ENCODE measurements at regions not wholly inside any gene's neighbourhood (a gene's known extent, or its start where the extent isn't known, plus 50 kb on each side); places are given as distances from the start of the nearest gene placed in this dataset.

DNA sequence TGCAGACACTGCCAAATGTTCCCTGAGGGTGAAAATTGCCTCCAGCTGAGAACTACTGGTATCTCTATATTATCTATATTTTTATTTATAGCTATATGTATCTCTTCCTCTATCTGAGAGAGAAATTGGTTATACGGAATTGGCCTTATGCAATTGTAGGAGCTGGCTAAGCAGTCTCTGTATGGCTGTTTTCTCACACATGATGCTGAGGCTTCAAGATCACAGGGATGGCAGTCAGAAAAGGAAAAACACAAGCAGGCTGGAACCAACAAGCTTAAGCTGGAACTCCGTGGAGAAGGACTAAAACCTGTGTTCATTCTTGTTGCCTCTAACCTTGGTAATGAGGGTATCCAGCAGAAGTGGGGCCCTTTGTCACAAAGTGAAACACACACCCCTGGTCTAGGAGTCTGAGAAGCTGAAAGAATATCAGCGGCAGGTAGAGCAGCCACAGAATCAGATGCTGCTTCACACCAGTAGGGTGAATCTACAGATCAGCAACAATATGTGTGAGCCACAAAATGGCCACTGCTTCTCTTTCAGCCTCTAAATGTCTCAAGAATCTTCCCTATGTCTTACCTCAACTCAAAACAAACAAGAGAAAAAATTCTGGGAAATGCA is 166.5 kb upstream of the PPP1R2C start:
- Mint-ChIP-seq H3K36me3 (ENCODE audit: unreplicated experiment) (no peaks in the 10 kb centered on the region), H3K9me3 (ENCODE audit: unreplicated experiment) (peaks cover 19% of the 10 kb centered on the region), H3K27me3 (ENCODE audit: unreplicated experiment) (no peaks in the 10 kb centered on the region), H3K4me3 (ENCODE audit: unreplicated experiment) (no peak overlapping the region), H3K27ac (ENCODE audit: unreplicated experiment) (no peak overlapping the region), H3K4me1 (ENCODE audit: unreplicated experiment) (no peaks in the 10 kb centered on the region)
- DNase-seq (ENCODE audit: extremely low spot score, unreplicated experiment) = no peak
- TF ChIP-seq, protein P1, sequence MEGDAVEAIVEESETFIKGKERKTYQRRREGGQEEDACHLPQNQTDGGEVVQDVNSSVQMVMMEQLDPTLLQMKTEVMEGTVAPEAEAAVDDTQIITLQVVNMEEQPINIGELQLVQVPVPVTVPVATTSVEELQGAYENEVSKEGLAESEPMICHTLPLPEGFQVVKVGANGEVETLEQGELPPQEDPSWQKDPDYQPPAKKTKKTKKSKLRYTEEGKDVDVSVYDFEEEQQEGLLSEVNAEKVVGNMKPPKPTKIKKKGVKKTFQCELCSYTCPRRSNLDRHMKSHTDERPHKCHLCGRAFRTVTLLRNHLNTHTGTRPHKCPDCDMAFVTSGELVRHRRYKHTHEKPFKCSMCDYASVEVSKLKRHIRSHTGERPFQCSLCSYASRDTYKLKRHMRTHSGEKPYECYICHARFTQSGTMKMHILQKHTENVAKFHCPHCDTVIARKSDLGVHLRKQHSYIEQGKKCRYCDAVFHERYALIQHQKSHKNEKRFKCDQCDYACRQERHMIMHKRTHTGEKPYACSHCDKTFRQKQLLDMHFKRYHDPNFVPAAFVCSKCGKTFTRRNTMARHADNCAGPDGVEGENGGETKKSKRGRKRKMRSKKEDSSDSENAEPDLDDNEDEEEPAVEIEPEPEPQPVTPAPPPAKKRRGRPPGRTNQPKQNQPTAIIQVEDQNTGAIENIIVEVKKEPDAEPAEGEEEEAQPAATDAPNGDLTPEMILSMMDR (IDR thresholded peaks at IDR 0.05) = no peak

DNA sequence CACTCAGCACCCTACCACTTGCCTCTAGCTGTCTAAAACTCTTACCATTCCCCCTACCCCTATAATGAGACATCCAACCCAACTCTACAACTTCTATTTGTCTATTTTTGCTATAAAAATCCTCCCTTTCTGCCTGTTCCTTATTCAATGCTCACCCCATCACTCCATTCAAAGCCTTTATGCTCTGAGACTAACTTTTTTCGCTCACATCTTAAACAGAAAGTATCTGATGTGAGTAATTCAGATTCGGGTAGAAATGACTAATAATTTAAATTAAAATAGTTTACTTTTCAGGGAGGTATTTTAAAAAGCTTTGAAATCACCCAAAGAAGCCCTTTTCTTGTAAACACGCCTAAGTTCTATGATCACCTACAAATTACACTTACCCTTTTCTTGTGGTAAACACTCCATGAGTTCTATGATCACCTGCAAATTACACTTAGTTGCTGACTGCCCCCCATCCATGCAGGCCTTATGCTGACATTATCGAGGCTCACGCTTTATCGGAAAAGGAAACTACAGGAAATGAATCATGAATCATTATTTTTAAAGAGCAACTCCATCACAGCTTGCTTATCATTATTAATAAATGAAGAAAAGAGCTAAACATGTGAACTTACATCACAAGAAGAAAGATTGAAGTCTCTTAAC is 168.7 kb upstream of the PPP1R2C start:
- no peak overlapping the region for H3K4me3 Mint-ChIP-seq (ENCODE audit: unreplicated experiment)
- no peaks in the 10 kb centered on the region for H3K36me3 Mint-ChIP-seq (ENCODE audit: unreplicated experiment)
- peaks cover 16% of the 10 kb centered on the region for H3K9me3 Mint-ChIP-seq (ENCODE audit: unreplicated experiment)
- no peaks in the 10 kb centered on the region for H3K4me1 Mint-ChIP-seq (ENCODE audit: unreplicated experiment)
- no peaks in the 10 kb centered on the region for H3K27me3 Mint-ChIP-seq (ENCODE audit: unreplicated experiment)
- no peak overlapping the region for H3K27ac Mint-ChIP-seq (ENCODE audit: unreplicated experiment)
- DNase-seq (ENCODE audit: extremely low spot score, unreplicated experiment) = no peak
- TF ChIP-seq, protein P1 (IDR thresholded peaks at IDR 0.05) = no peak

DNA sequence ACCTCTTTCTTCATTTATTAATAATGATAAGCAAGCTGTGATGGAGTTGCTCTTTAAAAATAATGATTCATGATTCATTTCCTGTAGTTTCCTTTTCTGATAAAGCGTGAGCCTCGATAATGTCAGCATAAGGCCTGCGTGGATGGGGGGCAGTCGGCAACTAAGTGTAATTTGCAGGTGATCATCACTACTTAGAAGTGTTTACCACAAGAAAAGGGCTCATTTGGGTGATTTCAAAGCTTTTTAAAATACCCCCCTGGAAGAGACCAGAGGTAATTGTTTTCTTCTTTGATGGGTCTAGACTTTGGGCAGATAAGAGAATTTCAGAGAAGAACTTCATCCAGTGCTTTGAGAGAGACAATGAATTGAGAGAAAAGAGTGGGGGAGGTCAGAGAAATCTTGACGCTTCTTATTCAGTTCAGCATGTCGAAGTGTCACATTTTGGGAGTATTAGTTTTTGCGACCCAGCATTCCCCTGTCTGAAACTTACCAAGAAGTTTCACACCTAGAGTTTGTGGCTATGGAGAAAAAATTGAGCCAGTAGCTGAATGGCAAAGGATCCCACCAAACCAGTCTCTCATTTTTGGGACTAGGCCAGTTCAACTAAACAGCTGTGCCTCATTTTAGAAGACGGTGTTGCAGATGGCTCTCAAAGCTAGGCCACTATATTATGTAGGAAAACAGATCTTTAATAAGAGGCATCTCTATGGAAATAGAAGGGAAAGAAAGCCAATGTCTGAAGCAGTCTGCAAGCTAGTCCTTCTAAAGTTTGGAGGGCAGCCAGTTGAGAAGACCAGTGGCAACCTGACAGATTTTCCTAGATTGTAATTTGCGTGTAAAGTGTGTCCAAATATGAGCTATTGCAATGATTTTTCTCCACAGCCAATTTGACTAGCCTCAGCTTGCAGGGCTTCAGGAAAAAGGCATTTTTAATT is 171.0 kb upstream of the PPP1R2C start:
- TF ChIP-seq, protein P1 (IDR thresholded peaks at IDR 0.05) = no peak
- Mint-ChIP-seq H3K27me3 (ENCODE audit: unreplicated experiment) (no peaks in the 10 kb centered on the region), H3K36me3 (ENCODE audit: unreplicated experiment) (no peaks in the 10 kb centered on the region), H3K27ac (ENCODE audit: unreplicated experiment) (no peak overlapping the region), H3K4me1 (ENCODE audit: unreplicated experiment) (no peaks in the 10 kb centered on the region), H3K9me3 (ENCODE audit: unreplicated experiment) (peaks cover 8% of the 10 kb centered on the region), H3K4me3 (ENCODE audit: unreplicated experiment) (no peak overlapping the region)
- no peak for DNase-seq (ENCODE audit: extremely low spot score, unreplicated experiment)

DNA sequence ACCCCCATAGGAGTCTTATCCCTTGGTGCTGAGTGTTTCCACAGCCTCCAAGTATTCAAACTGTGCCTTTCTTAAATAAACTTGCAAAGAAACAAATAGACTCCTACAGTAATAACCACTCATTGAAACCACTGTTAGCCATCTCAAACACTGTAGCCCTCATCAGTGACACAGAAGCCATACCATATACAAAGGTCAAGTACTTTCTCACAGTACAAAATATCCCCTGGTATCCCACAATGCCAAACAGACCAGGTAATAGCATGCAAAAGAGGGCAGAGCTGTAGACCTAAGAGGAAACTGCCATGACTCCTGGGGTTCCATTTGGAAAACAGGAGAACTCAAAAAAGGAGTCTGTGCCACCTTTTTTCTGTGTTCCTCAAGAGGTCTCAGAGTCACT is 173.8 kb upstream of the PPP1R2C start:
- no peak overlapping the region for H3K4me3 Mint-ChIP-seq (ENCODE audit: unreplicated experiment)
- no peaks in the 10 kb centered on the region for H3K36me3 Mint-ChIP-seq (ENCODE audit: unreplicated experiment)
- no peak overlapping the region for H3K27ac Mint-ChIP-seq (ENCODE audit: unreplicated experiment)
- H3K4me1 Mint-ChIP-seq (ENCODE audit: unreplicated experiment) = no peaks in the 10 kb centered on the region
- TF ChIP-seq, protein P1 (IDR thresholded peaks at IDR 0.05) = no peak
- peaks cover 12% of the 10 kb centered on the region for H3K9me3 Mint-ChIP-seq (ENCODE audit: unreplicated experiment)
- no peaks in the 10 kb centered on the region for H3K27me3 Mint-ChIP-seq (ENCODE audit: unreplicated experiment)
- DNase-seq (ENCODE audit: extremely low spot score, unreplicated experiment) = no peak

DNA sequence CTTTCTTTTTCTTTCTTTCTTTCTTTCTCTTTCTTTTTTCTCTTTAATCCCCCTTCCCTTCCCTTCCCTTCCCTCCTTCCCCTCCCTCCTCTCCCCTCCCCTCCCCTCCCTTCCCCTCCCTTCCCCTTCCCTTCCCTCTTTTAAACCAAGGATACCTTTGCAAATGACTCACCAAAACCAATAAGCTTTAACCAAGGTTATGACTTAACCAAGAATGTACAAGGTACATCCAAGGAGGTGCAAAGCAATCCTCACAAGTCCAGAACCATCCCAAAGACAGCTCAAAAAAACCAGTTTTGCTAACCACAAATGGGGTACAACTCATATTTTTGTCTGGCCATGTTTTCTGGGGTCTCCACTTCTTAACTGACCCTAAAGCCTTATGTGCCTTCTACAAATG is 174.7 kb upstream of the PPP1R2C start:
- TF ChIP-seq, protein P1 (IDR thresholded peaks at IDR 0.05) = no peak
- Mint-ChIP-seq H3K4me1 (ENCODE audit: unreplicated experiment) (no peaks in the 10 kb centered on the region), H3K27ac (ENCODE audit: unreplicated experiment) (no peak overlapping the region), H3K4me3 (ENCODE audit: unreplicated experiment) (no peak overlapping the region), H3K36me3 (ENCODE audit: unreplicated experiment) (no peaks in the 10 kb centered on the region), H3K27me3 (ENCODE audit: unreplicated experiment) (no peaks in the 10 kb centered on the region), H3K9me3 (ENCODE audit: unreplicated experiment) (peaks cover 12% of the 10 kb centered on the region)
- no peak for DNase-seq (ENCODE audit: extremely low spot score, unreplicated experiment)
